ENCODE measurements at regions not wholly inside any gene's neighbourhood (a gene's known extent, or its start where the extent isn't known, plus 50 kb on each side); places are given as distances from the start of the nearest gene placed in this dataset.
"Not testable (repeated sequence)": the region's sequence is repeated elsewhere in the genome, so short reads cannot be mapped to it uniquely, and the experiment has no call there.

GRCh38 chr11:71158936-71159335 is 93.4 kb downstream of the SHANK2 start:
- DNase-seq (ENCODE audit: insufficient read length, low spot score): no peak
- FAIRE-seq: no peak
- TF ChIP-seq POLR2A (IDR thresholded peaks at IDR 0.05; ENCODE audit: low read depth, low read length): no peak
- TF ChIP-seq TAF1 (IDR thresholded peaks at IDR 0.05; ENCODE audit: low read depth, low read length): no peak

- not testable (repeated sequence) for FAIRE-seq; DNase-seq (ENCODE audit: insufficient read length, low spot score)
Observed at GRCh38 chr11:71157676-71158075, 94.7 kb downstream of the SHANK2 start.

- TF ChIP-seq POLR2A (IDR thresholded peaks at IDR 0.05; ENCODE audit: low read depth, low read length): no peak
- DNase-seq (ENCODE audit: insufficient read length, low spot score): no peak
Observed at GRCh38 chr11:71156301-71156700, 96.1 kb downstream of the SHANK2 start.

GRCh38 chr11:71155846-71156245 is 96.5 kb downstream of the SHANK2 start:
- no peak for FAIRE-seq
- DNase-seq (ENCODE audit: insufficient read length, low spot score): no peak
- TF ChIP-seq TAF1 (IDR thresholded peaks at IDR 0.05; ENCODE audit: low read depth, low read length) (no peak), POLR2A (IDR thresholded peaks at IDR 0.05; ENCODE audit: low read depth, low read length) (no peak), SPI1 (IDR thresholded peaks at IDR 0.05; ENCODE audit: low read depth, low read length) (no peak), POLR2AphosphoS5 (IDR thresholded peaks at IDR 0.05; ENCODE audit: low read depth, low read length) (no peak), PAX5 (IDR thresholded peaks at IDR 0.05; ENCODE audit: insufficient read depth, low read length, severe bottlenecking) (no peak), POU2F2 (IDR thresholded peaks at IDR 0.05; ENCODE audit: low read depth, low read length) (no peak)

More at GRCh38 chr11:71156301-71156700, 96.1 kb downstream of the SHANK2 start:
- no peak for FAIRE-seq

GRCh38 chr11:71154261-71154805 is 98.0 kb downstream of the SHANK2 start:
- TF ChIP-seq POU2F2 (IDR thresholded peaks at IDR 0.05; ENCODE audit: low read depth, low read length): no peak
- no peak for TF ChIP-seq POLR2A (IDR thresholded peaks at IDR 0.05; ENCODE audit: low read depth, low read length)
- no peak for TF ChIP-seq PAX5 (IDR thresholded peaks at IDR 0.05; ENCODE audit: insufficient read depth, low read length, severe bottlenecking)
- no peak for TF ChIP-seq TAF1 (IDR thresholded peaks at IDR 0.05; ENCODE audit: low read depth, low read length)
- no peak for TF ChIP-seq SPI1 (IDR thresholded peaks at IDR 0.05; ENCODE audit: low read depth, low read length)
- no peak for TF ChIP-seq POLR2AphosphoS5 (IDR thresholded peaks at IDR 0.05; ENCODE audit: low read depth, low read length)
- FAIRE-seq (no peak), DNase-seq (ENCODE audit: insufficient read length, low spot score) (no peak)

GRCh38 chr11:71153005-71153390 is 99.4 kb downstream of the SHANK2 start:
- FAIRE-seq (no peak), DNase-seq (ENCODE audit: insufficient read length, low spot score) (no peak)
- no peak for TF ChIP-seq PAX5 (IDR thresholded peaks at IDR 0.05; ENCODE audit: insufficient read depth, low read length, severe bottlenecking)
- TF ChIP-seq POLR2AphosphoS5 (IDR thresholded peaks at IDR 0.05; ENCODE audit: low read depth, low read length): no peak
- TF ChIP-seq POLR2A (IDR thresholded peaks at IDR 0.05; ENCODE audit: low read depth, low read length): no peak
- TF ChIP-seq SPI1 (IDR thresholded peaks at IDR 0.05; ENCODE audit: low read depth, low read length): no peak

GRCh38 chr11:71152312-71153004 is 99.9 kb downstream of the SHANK2 start:
- FAIRE-seq; DNase-seq (ENCODE audit: insufficient read length, low spot score): not testable (repeated sequence)

GRCh38 chr11:71151561-71151960 is 100.8 kb downstream of the SHANK2 start:
- no peak for FAIRE-seq
- DNase-seq (ENCODE audit: insufficient read length, low spot score): no peak
- no peak for TF ChIP-seq SPI1 (IDR thresholded peaks at IDR 0.05; ENCODE audit: low read depth, low read length)

GRCh38 chr11:71150859-71151258 is 101.5 kb downstream of the SHANK2 start:
- DNase-seq (ENCODE audit: insufficient read length, low spot score) (no peak), FAIRE-seq (no peak)
- TF ChIP-seq TAF1 (IDR thresholded peaks at IDR 0.05; ENCODE audit: low read depth, low read length) (no peak), POLR2A (IDR thresholded peaks at IDR 0.05; ENCODE audit: low read depth, low read length) (no peak), POLR2AphosphoS5 (IDR thresholded peaks at IDR 0.05; ENCODE audit: low read depth, low read length) (no peak)

GRCh38 chr11:71148716-71149115 is 103.7 kb downstream of the SHANK2 start:
- TF ChIP-seq PAX5 (IDR thresholded peaks at IDR 0.05; ENCODE audit: insufficient read depth, low read length, severe bottlenecking) (no peak), POLR2A (IDR thresholded peaks at IDR 0.05; ENCODE audit: low read depth, low read length) (no peak), SPI1 (IDR thresholded peaks at IDR 0.05; ENCODE audit: low read depth, low read length) (no peak), TAF1 (IDR thresholded peaks at IDR 0.05; ENCODE audit: low read depth, low read length) (no peak), POU2F2 (IDR thresholded peaks at IDR 0.05; ENCODE audit: low read depth, low read length) (no peak), POLR2AphosphoS5 (IDR thresholded peaks at IDR 0.05; ENCODE audit: low read depth, low read length) (no peak)
- DNase-seq (ENCODE audit: insufficient read length, low spot score) (no peak), FAIRE-seq (no peak)

- DNase-seq (ENCODE audit: insufficient read length, low spot score): no peak
- TF ChIP-seq POU2F2 (IDR thresholded peaks at IDR 0.05; ENCODE audit: low read depth, low read length): no peak
- TF ChIP-seq POLR2A (IDR thresholded peaks at IDR 0.05; ENCODE audit: low read depth, low read length): no peak
- no peak for FAIRE-seq
Observed at GRCh38 chr11:71147331-71147730, 105.0 kb downstream of the SHANK2 start.

GRCh38 chr11:71146846-71147245 is 105.5 kb downstream of the SHANK2 start:
- FAIRE-seq (no peak), DNase-seq (ENCODE audit: insufficient read length, low spot score) (no peak)
- no peak for TF ChIP-seq TAF1 (IDR thresholded peaks at IDR 0.05; ENCODE audit: low read depth, low read length)
- TF ChIP-seq SPI1 (IDR thresholded peaks at IDR 0.05; ENCODE audit: low read depth, low read length): no peak
- no peak for TF ChIP-seq POLR2A (IDR thresholded peaks at IDR 0.05; ENCODE audit: low read depth, low read length)
- TF ChIP-seq POLR2AphosphoS5 (IDR thresholded peaks at IDR 0.05; ENCODE audit: low read depth, low read length): no peak
- no peak for TF ChIP-seq PAX5 (IDR thresholded peaks at IDR 0.05; ENCODE audit: insufficient read depth, low read length, severe bottlenecking)
- TF ChIP-seq POU2F2 (IDR thresholded peaks at IDR 0.05; ENCODE audit: low read depth, low read length): no peak

Data from GM12891 (cell line).